GM04503 (cell line): ENCODE measurements at regions not wholly inside any gene's neighbourhood (a gene's known extent, or its start where the extent isn't known, plus 50 kb on each side); places are given as distances from the start of the nearest gene placed in this dataset.

Experiments
- DNase-seq: peaks from one replicate; pipeline ENCODE4 v3.0.0-alpha.2; 2012; ENCODE audit warnings: low read depth

GRCh38 chr4:126679303-126679702 lies 953.5 kb upstream of the INTU start:
- no peak for DNase-seq

- no peak for DNase-seq
These were observed 950.5 kb upstream of the INTU start for GRCh38 chr4:126682250-126682649.

- no peak for DNase-seq
These were observed 946.3 kb upstream of the INTU start for GRCh38 chr4:126686491-126686890.

GRCh38 chr4:126687655-126688358 lies 945.0 kb upstream of the INTU start:
- DNase-seq: no peak

GRCh38 chr4:126691797-126692196 lies 941.0 kb upstream of the INTU start:
- no peak for DNase-seq

- DNase-seq: peak; percentile 67
These were observed 935.0 kb upstream of the INTU start for GRCh38 chr4:126697748-126698147.

GRCh38 chr4:126698224-126698623 lies 934.5 kb upstream of the INTU start:
- DNase-seq: no peak

GRCh38 chr4:126701756-126702155 lies 931.0 kb upstream of the INTU start:
- peak; percentile 70 for DNase-seq

GRCh38 chr4:126702747-126703146 lies 930.0 kb upstream of the INTU start:
- DNase-seq: no peak

- DNase-seq: peak; percentile 63
These were observed 927.5 kb upstream of the INTU start for GRCh38 chr4:126705266-126705665.

- no peak for DNase-seq
These were observed 924.0 kb upstream of the INTU start for GRCh38 chr4:126708716-126709115.

GRCh38 chr4:126710935-126711334 lies 921.8 kb upstream of the INTU start:
- DNase-seq: no peak

- DNase-seq: no peak
These were observed 917.7 kb upstream of the INTU start for GRCh38 chr4:126715067-126715466.

- no peak for DNase-seq
These were observed 917.1 kb upstream of the INTU start for GRCh38 chr4:126715681-126716080.

GRCh38 chr4:126718136-126718535 lies 914.6 kb upstream of the INTU start:
- no peak for DNase-seq

- no peak for DNase-seq
These were observed 912.9 kb upstream of the INTU start for GRCh38 chr4:126719852-126720251.

GRCh38 chr4:126725906-126726305 lies 906.9 kb upstream of the INTU start:
- DNase-seq: no peak

- no peak for DNase-seq
These were observed 905.3 kb upstream of the INTU start for GRCh38 chr4:126727461-126727860.

- DNase-seq: no peak
These were observed 901.7 kb upstream of the INTU start for GRCh38 chr4:126731062-126731461.

GRCh38 chr4:126733301-126733700 lies 899.5 kb upstream of the INTU start:
- DNase-seq: no peak

GRCh38 chr4:126734465-126734864 lies 898.3 kb upstream of the INTU start:
- no peak for DNase-seq

GRCh38 chr4:126735294-126736132 lies 897.2 kb upstream of the INTU start:
- DNase-seq: no peak

- no peak for DNase-seq
These were observed 896.6 kb upstream of the INTU start for GRCh38 chr4:126736133-126736518.
